ENCODE measurements at regions not wholly inside any gene's neighbourhood (a gene's known extent, or its start where the extent isn't known, plus 50 kb on each side); places are given as distances from the start of the nearest gene placed in this dataset.

GRCh38 chr3:181615666-181616065, 96.1 kb upstream of the SOX2 start:
- no peak for TF ChIP-seq CTCF (IDR thresholded peaks at IDR 0.05)
- no peak for TF ChIP-seq POLR2A (IDR thresholded peaks at IDR 0.05)

Data from heart left ventricle (tissue), 13 donors.